Fibroblast of villous mesenchyme (primary cell): ENCODE measurements at regions not wholly inside any gene's neighbourhood (a gene's known extent, or its start where the extent isn't known, plus 50 kb on each side); places are given as distances from the start of the nearest gene placed in this dataset.

Experiments
- DNase-seq: peaks from one replicate; pipeline ENCODE4 v3.0.0-alpha.2; 2010; ENCODE audit warnings: low read depth
- H3K4me3 ChIP-seq: 2 replicates; pipeline ENCODE4 v1.5.1; 2011; ENCODE audit warnings: low read depth, mild to moderate bottlenecking, low read length
- CTCF ChIP-seq: IDR thresholded peaks from 2 replicates; pipeline ENCODE4 v1.5.1; 2012; ENCODE audit warnings: low read depth, mild to moderate bottlenecking, low read length; ENCODE audit not compliant: insufficient read depth

GRCh38 chr6:21741221-21742109, 147.9 kb downstream of the SOX4 start:
- H3K4me3 ChIP-seq: no peak overlapping the region
- no peak for TF ChIP-seq CTCF
- DNase-seq: no peak

- DNase-seq: peak; percentile 91
- TF ChIP-seq CTCF: no peak
- H3K4me3 ChIP-seq: no peak overlapping the region
These were observed 148.7 kb downstream of the SOX4 start for GRCh38 chr6:21742238-21742660.

- H3K4me3 ChIP-seq: no peak overlapping the region
- DNase-seq: peak; percentile 20
- TF ChIP-seq CTCF: no peak
These were observed 150.8 kb downstream of the SOX4 start for GRCh38 chr6:21744331-21744730.

- no peak for TF ChIP-seq CTCF
- DNase-seq: no peak
- H3K4me3 ChIP-seq: no peak overlapping the region
These were observed 152.2 kb downstream of the SOX4 start for GRCh38 chr6:21745543-21746337.

GRCh38 chr6:21747441-21747840, 153.9 kb downstream of the SOX4 start:
- TF ChIP-seq CTCF: no peak
- no peak for DNase-seq
- H3K4me3 ChIP-seq: no peak overlapping the region

GRCh38 chr6:21748343-21749056, 154.9 kb downstream of the SOX4 start:
- DNase-seq: no peak
- no peak overlapping the region for H3K4me3 ChIP-seq
- TF ChIP-seq CTCF: no peak
